Left colon (tissue), 2 donors: ENCODE measurements at regions not wholly inside any gene's neighbourhood (a gene's known extent, or its start where the extent isn't known, plus 50 kb on each side); places are given as distances from the start of the nearest gene placed in this dataset.
"Not testable (repeated sequence)": the region's sequence is repeated elsewhere in the genome, so short reads cannot be mapped to it uniquely, and the experiment has no call there.

ENCODE experiments used
- ATAC-seq: fragments of 200-7000 bp; cut with Tn5 transposase; one replicate; pipeline ENCODE4 v1.9.1; 2020; ENCODE audit warnings: mild to moderate bottlenecking, moderate library complexity
- DNase-seq, 2 donors: peaks; one replicate each; pipeline ENCODE4 v3.0.0-alpha.2; 2020
- intact Hi-C, 2 donors: fragments of 100-400 bp; cut with DNase I in 1 of 2; cut with micrococcal nuclease in 1 of 2; formaldehyde crosslinking; loops; one replicate each; pipeline versions ENCODE4 v1.11.2 to v1.14.0; 2022; cut with DNase I, micrococcal nuclease
- donor health status: DM: no; HTN: no; CAD: no.
- donor health status: DM: yes; HTN: yes; CAD: no.

DNA sequence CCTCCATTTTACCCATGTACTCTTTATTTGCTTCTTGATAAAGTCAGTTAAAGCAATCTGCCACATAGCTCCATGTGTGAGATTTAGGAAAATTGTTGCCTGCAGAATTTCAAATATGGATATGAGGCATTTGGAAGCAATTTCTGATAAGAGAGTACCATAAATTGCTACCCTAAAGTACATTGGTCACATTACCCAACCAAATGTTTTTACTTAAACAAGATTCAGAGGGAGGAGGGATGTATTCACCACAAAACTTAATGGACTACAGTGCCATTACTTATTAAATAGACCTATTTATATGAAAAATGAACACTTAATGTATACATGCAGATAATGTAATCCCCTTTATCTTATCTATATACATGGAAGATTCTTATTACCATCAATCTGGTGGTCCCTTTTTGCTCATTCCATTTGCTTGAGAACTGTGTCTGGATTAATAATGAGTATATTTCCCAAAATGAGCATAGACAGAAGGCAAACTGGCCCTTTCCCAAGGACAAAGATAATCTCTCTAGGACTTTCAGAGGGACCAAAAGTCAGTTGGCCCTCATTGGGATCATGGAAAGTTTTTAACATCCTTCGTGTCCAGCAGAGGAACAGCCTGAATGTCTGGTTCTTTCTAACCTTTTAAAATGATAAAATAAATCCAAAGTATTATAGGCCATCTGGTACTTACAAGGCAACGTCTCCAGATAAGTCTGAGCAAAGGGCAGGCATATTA lies 526.4 kb downstream of the CBLN4 start:
- DNase-seq (no peak), ATAC-seq (no peak)

DNA sequence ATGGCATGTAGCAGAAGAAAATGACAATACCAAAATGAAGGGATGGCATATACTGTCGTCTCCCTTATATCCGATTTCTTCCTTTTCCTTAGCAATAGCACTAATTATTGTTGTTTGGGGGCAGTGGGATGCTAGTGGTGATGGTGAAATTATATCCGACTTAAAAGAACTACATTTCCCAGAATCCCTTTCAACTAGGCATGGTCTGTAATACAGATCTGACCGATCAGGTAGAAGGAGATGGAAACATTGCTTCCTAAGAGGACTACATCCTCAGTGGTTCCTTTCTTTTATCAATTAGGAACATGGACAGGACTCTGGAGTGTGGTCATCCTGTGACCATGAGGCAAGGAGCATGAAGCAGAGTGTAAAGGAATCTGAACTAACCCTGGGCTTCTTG lies 532.6 kb downstream of the CBLN4 start:
- no peak for ATAC-seq
- intact Hi-C loops = no loop called here
- no peak for DNase-seq

More for the DNA sequence above, 526.4 kb downstream of the CBLN4 start:
- intact Hi-C loops = no loop called here

DNA sequence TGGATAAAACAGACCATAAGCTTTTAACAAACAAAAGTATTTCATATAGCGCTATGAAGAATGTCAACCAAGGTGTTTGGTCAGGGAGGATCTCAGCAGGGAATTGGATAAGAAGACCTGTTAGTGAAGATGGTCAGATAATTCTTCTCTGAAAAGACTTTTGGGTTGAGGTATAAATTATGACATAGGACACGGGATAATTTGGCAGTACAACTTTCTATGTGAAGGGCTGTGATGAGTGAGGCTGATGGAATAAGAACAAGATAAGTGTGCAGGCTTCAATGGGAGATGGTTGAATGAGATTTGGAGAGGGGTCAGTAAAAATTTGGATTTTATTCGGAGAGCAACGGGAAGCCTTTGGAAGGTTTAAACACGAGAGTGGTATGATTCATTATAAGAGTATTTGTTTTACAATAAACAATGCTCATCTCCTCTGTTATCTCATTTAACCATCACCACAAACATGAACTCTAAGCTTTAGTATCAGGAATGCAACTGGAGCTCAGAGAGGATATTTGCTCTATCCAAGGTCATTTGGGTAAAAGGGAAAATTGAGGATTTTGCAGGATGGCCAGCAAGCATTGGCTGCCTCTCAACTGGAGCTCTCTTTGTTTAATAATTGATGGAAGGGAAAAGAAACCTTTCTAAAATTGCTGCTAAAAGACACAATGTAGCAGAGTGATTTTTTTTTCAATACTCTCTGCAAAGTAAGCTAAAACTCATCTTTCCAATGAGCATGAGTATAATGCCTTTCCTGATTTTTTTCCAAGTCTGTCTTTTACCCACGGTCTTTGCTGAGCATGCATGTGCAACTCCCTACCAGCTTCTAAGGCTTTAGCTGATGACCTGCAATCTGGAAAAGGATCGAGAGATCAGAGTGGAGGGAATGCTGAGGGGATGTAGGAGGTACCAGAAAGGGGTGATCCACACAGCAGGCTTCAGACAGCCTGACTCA lies 534.0 kb downstream of the CBLN4 start:
- ATAC-seq = no peak
- intact Hi-C loops = no loop called here
- no peak for DNase-seq

DNA sequence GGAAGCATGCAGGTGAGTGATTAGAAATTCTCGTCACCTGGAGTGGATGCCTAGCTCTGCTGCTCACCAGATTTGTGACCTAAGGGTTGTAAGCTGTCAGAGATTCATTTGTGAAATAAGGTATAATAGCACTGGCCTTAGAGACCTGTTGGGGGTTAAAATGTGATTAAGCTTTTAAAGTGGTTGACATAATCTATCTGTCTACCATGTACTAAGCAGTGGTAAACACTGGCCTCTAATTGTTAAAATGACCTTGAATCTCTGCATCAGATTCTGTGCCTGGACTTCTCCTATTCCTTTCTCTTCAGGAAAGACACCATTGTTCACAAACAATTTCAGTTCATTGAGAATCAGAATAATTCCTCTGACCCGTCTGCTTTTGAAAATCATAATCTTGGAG lies 536.2 kb downstream of the CBLN4 start:
- ATAC-seq = no peak
- intact Hi-C loops = no loop called here
- DNase-seq = no peak

DNA sequence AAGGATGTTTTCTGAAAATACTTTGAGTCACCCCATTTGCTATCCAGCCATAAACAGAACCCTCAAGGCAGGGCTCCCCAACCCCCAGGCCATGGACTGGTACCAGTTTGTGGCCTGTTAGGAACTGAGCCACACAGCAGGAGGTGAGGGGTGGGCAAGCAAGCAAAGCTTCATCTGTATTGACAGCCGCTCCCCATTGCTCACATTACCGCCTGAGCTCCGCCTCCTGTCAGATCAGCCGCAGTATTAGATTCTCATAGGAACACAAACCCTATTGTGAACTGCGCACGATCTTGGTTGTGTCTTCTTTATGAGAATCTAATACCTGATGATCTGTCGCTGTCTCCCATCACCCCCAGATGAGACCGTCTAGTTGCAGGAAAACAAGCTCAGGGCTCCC lies 543.8 kb downstream of the CBLN4 start:
- no peak for DNase-seq
- ATAC-seq = no peak
- intact Hi-C loops = no loop called here

DNA sequence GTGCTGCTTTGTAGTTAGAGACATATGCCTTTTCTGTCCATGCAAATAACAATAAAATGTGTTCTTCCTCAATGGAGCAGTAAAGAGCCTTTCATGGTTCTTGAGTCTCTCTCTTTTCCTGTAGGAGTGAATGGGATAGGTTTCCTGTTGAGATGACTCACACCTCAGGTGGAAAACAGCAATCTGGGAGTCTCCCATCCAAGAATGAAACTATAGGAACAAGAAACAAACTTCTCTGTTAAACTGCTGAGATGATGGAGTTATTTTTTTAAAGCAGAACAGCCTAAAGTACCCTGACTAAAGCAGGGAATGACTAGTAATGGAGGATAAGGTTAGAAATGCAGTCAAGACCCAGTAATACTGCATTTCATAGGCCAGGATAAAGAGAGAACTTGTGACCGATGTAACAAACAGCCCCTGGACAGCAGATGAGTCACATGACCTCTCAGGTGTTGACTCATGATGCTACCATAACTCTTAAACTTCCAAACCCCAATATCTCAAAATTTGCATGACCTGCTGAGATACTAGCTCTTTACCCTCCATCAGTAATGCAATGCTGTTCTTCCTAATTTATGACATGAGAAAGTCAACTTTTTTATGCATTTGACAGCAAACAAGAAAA lies 548.9 kb downstream of the CBLN4 start:
- DNase-seq (no peak), ATAC-seq (peak; percentile 51)
- intact Hi-C loops = no loop called here

DNA sequence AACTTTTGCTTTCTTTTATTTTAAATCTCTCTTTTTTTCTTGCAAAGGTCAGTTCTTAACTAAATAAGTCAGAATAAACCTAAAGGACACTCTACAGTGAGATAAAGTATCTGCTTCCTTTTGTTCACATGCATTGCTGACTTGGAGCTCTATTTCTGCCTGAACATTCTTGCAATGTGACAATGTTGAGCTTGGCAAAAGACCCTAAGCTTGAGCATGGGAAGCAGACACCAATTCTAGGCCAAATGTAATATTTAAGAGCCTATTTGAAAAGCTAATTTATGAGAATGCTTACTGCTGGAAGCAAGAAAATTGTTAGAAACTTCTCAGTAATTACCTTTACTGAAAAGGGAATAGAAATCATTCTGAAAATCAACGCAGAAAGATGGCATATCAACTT lies 556.2 kb downstream of the CBLN4 start:
- intact Hi-C loops = no loop called here
- DNase-seq (no peak), ATAC-seq (no peak)

DNA sequence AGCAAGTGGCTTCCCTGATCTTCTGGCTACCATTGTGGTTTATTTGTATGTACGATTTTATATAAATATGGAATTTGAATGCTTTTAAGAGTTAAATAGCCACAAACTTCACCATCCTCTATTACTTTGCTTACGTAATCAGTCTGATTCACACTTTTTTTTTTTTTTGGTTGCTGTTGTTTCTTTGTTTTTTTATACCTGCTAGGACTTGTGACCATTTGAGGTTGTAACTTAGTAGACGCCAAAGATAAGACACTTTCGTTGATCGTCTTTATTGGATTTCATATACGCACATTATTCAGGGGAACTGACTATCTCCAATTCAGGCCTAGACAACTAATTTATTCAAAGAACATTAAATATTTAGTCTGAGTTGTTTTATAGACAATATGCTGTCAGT lies 559.0 kb downstream of the CBLN4 start:
- DNase-seq (no peak), ATAC-seq (no peak)
- intact Hi-C loops = no loop called here

DNA sequence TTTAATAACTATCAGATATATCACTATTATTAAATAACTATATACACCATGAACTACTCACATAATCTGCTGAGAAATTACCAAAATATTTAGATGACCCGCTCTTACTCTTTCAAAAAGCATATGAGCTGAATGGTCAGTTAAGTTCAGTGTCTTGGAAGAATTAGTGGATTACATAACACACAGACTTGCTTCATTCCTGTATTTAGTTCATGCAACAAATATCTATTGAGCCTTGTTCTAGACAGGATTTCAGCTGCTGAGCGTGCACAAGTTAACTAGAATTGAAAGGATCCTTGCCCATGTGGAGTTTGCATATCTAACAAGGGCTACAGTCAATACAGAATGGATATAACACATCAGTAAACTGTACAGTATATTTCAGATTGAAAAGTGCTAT lies 566.2 kb downstream of the CBLN4 start:
- ATAC-seq (no peak), DNase-seq (no peak)
- intact Hi-C loops = no loop called here

DNA sequence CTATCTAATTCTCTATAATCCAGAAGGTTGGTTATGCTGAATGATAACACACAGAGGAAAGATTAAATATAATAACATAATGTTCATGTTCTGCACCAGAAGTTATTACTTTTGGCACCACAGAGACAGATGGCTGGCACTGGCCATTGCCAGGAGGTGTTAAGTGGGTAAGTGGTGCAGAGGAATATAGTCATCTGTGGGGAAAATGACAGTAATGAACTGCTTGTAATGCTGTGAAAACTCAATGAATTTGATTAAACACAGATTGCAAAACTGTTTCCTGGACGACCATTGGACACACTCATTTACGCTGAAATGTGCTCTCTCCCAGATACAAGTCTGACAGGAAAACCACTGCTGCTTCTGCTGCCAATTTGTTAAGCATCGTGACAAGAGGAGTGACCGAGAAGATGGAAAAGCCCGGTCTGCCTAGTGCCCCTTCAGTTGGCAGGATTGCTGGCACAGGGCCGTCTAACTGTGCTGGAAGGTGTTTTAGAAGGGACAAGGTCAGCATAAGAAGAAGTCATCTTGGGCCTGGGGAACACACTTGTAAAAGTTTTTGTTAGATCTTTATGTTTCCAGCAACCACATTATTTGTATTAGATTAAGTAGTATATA lies 567.4 kb downstream of the CBLN4 start:
- intact Hi-C loops = no loop called here
- DNase-seq (no peak), ATAC-seq (no peak)

DNA sequence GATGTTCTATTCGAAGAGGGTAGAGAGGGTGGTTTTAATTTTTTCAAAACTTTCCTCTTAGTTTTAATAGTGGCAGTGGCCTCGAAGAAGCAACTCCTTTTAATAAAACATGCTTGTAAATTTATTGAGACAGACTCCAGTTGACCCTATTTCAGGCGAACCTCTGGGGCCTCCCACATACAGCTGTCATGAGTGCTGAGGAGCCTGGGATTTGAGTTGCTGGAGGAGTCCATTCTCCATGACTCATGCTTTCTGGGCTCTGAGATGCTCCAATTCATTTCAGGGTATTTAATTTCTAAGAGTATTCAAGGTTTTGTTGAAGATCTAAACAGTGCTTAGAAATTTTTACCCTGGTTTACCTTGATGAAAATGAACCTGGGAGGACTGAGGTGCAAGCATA lies 580.4 kb downstream of the CBLN4 start:
- no peak for DNase-seq

DNA sequence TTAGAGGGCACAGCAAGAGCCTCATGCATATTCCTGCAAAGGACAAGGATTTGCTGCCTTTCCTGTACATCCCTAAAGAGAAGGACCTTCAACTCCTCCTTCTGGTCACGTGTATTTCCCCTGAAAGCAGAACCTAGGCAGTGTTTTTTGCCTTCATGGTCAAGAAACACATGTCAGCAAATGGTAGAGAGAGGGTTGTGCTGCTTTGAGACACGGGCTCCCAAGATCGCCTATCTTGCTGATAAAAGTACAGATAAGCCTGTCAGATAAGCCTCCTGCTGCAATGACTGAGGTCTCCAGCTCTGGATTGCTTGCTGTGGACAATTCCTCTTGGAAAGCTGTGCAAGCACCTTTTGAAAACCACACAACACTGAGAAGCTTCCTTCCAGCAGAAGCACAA lies 580.8 kb downstream of the CBLN4 start:
- DNase-seq = no peak
- intact Hi-C loops = no loop called here
- no peak for ATAC-seq

More for the DNA sequence above, 580.4 kb downstream of the CBLN4 start:
- ATAC-seq = no peak
- intact Hi-C loops = no loop called here

DNA sequence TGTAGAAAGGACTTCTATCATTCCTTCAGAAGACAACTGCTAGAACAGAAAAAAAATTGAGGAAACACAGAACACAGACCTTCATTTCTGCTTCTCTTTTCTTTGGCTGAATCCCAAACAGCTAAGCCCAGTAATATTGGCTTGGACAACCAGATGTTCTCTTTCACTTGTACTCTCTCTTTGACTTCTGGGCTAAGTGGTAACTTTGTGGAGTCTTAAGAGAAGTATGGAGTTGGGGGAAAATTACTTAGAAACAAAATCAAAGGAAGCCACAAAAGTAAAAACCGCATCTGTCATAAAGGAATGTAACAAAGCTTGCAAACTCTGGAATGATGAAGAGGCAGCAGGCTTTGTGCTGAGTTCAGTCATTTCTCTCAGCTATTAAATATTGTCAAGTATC lies 587.5 kb downstream of the CBLN4 start:
- intact Hi-C loops = loop anchor here in 1 of 2 donors (10.0 kb wide), 1 partner anchor 757 kb away; no protein-coding TSS in a partner anchor
- ATAC-seq (no peak), DNase-seq (no peak)

DNA sequence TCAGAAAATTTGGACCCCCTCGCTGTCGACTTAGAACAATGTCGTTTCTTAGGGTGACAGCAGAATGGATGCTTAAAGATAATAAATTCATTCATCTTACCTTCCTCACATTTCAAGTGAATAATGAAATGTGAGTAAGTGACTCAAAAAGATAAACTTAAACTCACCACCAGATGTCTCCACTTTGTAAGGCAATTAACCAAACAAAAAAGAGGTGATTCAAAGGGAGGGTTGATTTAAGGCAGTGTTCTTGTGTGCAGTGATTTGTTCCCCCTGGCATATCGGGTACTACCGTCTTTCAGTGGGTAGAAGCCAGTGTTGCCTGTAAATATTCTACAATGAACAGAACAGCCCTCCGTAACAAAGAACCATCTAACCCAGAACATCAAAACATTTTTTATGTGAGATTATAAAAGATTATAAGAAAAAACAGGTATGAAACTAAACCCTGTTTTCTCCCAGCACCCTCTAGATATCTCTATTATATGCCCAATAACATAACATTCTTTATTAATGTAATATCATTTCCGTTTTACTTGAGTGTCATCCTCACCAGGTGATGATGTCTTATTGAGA lies 589.7 kb downstream of the CBLN4 start:
- peak; percentile 32 for ATAC-seq
- no peak for DNase-seq
- intact Hi-C loops = loop anchor here in 1 of 2 donors (10.0 kb wide), 1 partner anchor 759 kb away; no protein-coding TSS in a partner anchor

DNA sequence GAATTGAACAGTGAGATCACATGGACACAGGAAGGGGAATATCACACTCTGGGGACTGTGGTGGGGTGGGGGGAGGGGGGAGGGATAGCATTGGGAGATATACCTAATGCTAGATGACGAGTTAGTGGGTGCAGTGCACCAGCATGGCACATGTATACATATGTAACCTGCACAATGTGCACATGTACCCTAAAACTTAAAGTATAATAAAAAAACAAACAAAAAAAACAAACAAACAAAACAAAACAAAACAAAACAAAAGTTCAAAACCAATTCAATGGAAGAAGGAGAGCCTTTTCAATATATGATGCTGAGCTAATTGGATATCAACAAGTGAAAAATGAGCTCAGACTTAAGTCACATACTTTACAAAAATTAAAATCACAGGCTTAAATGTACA lies 592.8 kb downstream of the CBLN4 start:
- DNase-seq, ATAC-seq: not testable (repeated sequence)
- intact Hi-C loops = loop anchor here in 1 of 2 donors (10.0 kb wide), 1 partner anchor 762 kb away; no protein-coding TSS in a partner anchor

DNA sequence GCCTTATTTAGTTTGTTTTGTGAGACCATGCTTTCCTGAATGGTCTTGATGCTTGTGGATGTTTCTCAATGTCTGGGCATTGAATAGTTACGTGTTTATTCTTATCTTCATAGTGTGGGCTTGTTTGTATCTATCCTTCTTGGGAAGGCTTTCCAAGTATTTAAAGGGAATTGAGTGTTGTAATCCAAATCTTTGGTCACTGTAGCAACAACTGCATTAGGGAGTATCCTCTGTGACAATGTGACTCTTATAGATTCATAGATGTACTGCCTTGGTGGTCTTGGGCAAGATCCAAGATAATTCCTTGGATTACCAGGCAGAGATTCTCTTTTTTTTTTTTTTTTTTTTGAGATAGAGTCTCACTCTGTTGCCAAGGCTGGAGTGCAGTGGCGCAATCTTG lies 598.4 kb downstream of the CBLN4 start:
- ATAC-seq (no peak), DNase-seq (no peak)
- intact Hi-C loops = no loop called here

DNA sequence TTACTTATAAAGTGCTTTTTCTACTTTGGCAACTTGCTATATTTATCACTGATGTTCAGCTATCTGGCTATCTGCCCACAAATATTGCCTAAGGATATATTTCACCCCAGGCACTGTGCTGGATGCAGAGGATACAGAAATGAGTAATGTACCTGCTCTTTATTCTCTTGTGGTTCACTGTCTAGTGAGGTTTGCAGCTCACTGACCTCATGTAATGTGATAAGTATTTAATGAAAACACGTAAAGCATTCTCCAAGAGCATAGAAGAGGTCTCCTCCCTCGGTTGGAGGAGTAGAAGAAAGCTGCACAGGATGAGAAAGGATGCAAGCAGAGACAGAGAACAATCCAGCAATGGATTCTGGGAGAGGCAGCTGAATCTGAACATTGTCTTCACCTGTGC lies 610.7 kb downstream of the CBLN4 start:
- intact Hi-C loops = no loop called here
- DNase-seq = no peak
- ATAC-seq = no peak

DNA sequence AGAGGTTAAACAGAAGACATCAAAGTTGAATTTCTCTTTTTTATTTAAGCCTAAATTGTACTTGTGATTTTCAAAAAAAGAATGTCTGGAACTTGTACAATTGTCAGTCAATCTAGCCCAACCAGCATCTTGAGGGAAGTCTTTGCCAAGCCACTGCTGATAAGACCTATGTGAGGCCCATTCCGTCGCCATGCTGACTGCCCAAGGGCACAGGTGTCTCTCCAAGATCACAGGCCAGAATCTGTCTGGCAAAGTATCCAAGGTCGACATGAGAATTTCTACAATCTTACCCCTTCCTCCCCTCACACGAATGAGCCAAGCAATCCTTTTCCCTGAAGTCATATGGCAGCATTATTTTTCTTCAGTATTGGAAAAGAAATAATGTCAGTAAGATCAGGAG lies 614.5 kb downstream of the CBLN4 start:
- intact Hi-C loops = no loop called here
- no peak for DNase-seq
- ATAC-seq = no peak

DNA sequence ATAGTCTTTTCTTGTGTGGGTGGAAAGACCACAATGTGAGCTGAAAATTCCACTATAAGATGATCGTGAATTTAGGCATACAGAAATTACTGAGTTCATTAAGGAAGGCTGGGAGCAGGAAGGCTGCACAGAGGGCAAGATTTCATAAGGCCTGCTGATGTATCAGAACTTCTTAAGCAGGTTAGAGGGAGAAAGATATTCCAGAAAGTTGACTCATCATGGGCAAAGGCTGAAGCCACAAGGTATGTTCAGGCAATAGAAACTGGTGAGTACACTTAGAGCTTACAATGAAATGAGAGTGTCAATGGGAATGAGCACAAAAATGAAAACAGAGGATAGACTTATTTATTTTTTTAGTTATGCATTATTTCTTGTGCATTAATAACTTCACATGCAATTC lies 618.6 kb downstream of the CBLN4 start:
- DNase-seq (no peak), ATAC-seq (no peak)
- intact Hi-C loops = no loop called here
